K562 (cell line): ENCODE measurements at regions not wholly inside any gene's neighbourhood (a gene's known extent, or its start where the extent isn't known, plus 50 kb on each side); places are given as distances from the start of the nearest gene placed in this dataset.

Experiments
- ATAC-seq: fragments of 200-7000 bp; cut with Tn5 transposase; 3 replicates; pipeline ENCODE4 v1.9.1; 2020; ENCODE audit warnings: moderate library complexity
- BruUV-seq: library from RNA; stranded (reverse); fragments of 400-500 nt; replicated peaks from 2 replicates; lab custom pipeline; 2021; lab: Mats Ljungman, UMichigan
- CTCF ChIA-PET: fragments of 300-600 bp; formaldehyde crosslinking; extraction: SDS; loops from one replicate; lab custom pipeline; 2021; ENCODE audit warnings: low intra/inter-chr PET ratio; lab: Yijun Ruan, JAX
- POLR2A ChIA-PET: fragments of 300-600, 350-650 bp; sonication (Branson Sonifier 250); formaldehyde crosslinking; extraction: SDS; loops from one replicate; lab custom pipeline; 2021; ENCODE audit warnings: antibody characterized with exemption, inconsistent platforms; lab: Yijun Ruan, JAX
- DNase-seq, 4 experiments: peaks; one replicate each; pipeline versions ENCODE4 v3.0.0 to v3.0.0-alpha.2; 2011 to 2018; ENCODE audit warnings: low spot score in 3 of 4, mixed read lengths in 3 of 4; ENCODE audit errors: extremely low read depth in 1 of 4
- FAIRE-seq: peaks from 2 replicates; lab custom pipeline; 2011; peaks lifted over from hg19 to GRCh38; lab: Jason Lieb, UNC
- H2AFZ ChIP-seq: 2 replicates; pipeline ENCODE4 v1.6.0; 2011; ENCODE audit warnings: low read depth, low read length, control low read depth, inconsistent platforms
- H3K27ac ChIP-seq: fragments of 200-600 bp; 3 replicates; pipeline ENCODE4 v1.8.0; 2011; ENCODE audit warnings: low read depth, mild to moderate bottlenecking, control low read depth, inconsistent platforms, low read length, moderate library complexity, mixed read lengths; ENCODE audit errors: extremely low read depth
- H3K27me3 ChIP-seq, 2 experiments: fragments of 300-600 bp in 1 of 2; 2 replicates in 1 of 2; 3 replicates in 1 of 2; pipeline versions ENCODE4 v1.6.0 to v1.8.0; 2011; ENCODE audit warnings: inconsistent platforms in 2 of 2, low read length in 2 of 2, mild to moderate bottlenecking in 1 of 2, mixed read lengths in 1 of 2, moderate library complexity in 1 of 2; ENCODE audit not compliant: control insufficient read depth in 2 of 2, insufficient read depth in 2 of 2
- H3K36me3 ChIP-seq: fragments of 300-600 bp; 3 replicates; pipeline ENCODE4 v1.8.0; 2011; ENCODE audit warnings: mild to moderate bottlenecking, low read length, inconsistent platforms; ENCODE audit not compliant: control insufficient read depth, insufficient read depth
- H3K4me1 ChIP-seq, 2 experiments: fragments of 200-600 bp in 1 of 2; replicated peaks in 1 of 2; 2 replicates in 1 of 2; 3 replicates in 1 of 2; pipeline versions ENCODE4 v1.5.1 to v1.8.0; 2011; ENCODE audit warnings: inconsistent platforms in 2 of 2, low read length in 2 of 2, mild to moderate bottlenecking in 1 of 2, mixed read lengths in 1 of 2, moderate library complexity in 1 of 2; ENCODE audit not compliant: control insufficient read depth in 2 of 2, insufficient read depth in 2 of 2
- H3K4me2 ChIP-seq: 2 replicates; pipeline ENCODE4 v1.6.1; 2011; ENCODE audit warnings: low read length, control low read depth, inconsistent platforms, mixed read lengths; ENCODE audit not compliant: insufficient read depth
- H3K4me3 ChIP-seq: fragments of 200-600 bp; sonication (generic), shearing (Covaris generic); 2 replicates; pipeline ENCODE4 v1.5.1; 2016; ENCODE audit warnings: control low read depth, inconsistent platforms
- H3K79me2 ChIP-seq: fragments of 200-600 bp; 3 replicates; pipeline ENCODE4 v1.8.0; 2011; ENCODE audit warnings: low read length, inconsistent platforms; ENCODE audit not compliant: control insufficient read depth, insufficient read depth
- H3K9ac ChIP-seq, 2 experiments: 2 replicates each; pipeline versions ENCODE4 v1.6.0 to v1.6.1; 2011; ENCODE audit warnings: low read depth in 2 of 2, low read length in 2 of 2, control low read depth in 1 of 2, inconsistent platforms in 1 of 2, mild to moderate bottlenecking in 1 of 2, mixed read lengths in 1 of 2; ENCODE audit not compliant: insufficient read depth in 1 of 2
- H3K9me1 ChIP-seq: one replicate; pipeline ENCODE4 v1.6.0; 2011; ENCODE audit warnings: inconsistent platforms, mild to moderate bottlenecking, low read length, moderate library complexity; ENCODE audit not compliant: control insufficient read depth, insufficient read depth
- H3K9me3 ChIP-seq: replicated peaks from 2 replicates; pipeline ENCODE4 v1.5.1; 2011; ENCODE audit warnings: low read depth, low read length, inconsistent platforms; ENCODE audit not compliant: control insufficient read depth, insufficient read depth
- H4K20me1 ChIP-seq: replicated peaks from 2 replicates; pipeline ENCODE4 v1.6.1; 2011; ENCODE audit warnings: low read length, inconsistent platforms, mixed read lengths; ENCODE audit not compliant: control insufficient read depth, insufficient read depth
- AFF1 ChIP-seq, 2 experiments: fragments of 450-650 bp; IDR thresholded peaks; 2 replicates each; pipeline ENCODE4 v1.6.1; 2018; ENCODE audit warnings: mild to moderate bottlenecking in 2 of 2, low read depth in 1 of 2; ENCODE audit not compliant: partially characterized antibody in 2 of 2
- HINFP ChIP-seq: fragments of 450-650 bp; conservative IDR thresholded peaks from 2 replicates; pipeline ENCODE4 v1.6.1; 2016; ENCODE audit warnings: missing genetic modification characterization, low read depth, mild to moderate bottlenecking, control low read depth, missing compliant biosample characterization
- MTF1 ChIP-seq: fragments of 250-450 bp; sonication (Bioruptor Pico); IDR thresholded peaks from 2 replicates; pipeline ENCODE4 v1.9.0; 2021; ENCODE audit warnings: moderate library complexity, mild to moderate bottlenecking, inconsistent platforms, borderline replicate concordance
- NELFE ChIP-seq: IDR thresholded peaks from 2 replicates; pipeline ENCODE4 v1.6.1; 2011; ENCODE audit warnings: mild to moderate bottlenecking; ENCODE audit not compliant: insufficient read depth, insufficient read length
- ZKSCAN8 ChIP-seq: fragments of 200-800 bp; sonication (Bioruptor generic); IDR thresholded peaks from 2 replicates; pipeline ENCODE4 v1.6.1; 2016; ENCODE audit warnings: missing genetic modification characterization, missing compliant biosample characterization
- ZNF146 ChIP-seq: IDR thresholded peaks from one replicate; pipeline ENCODE4 v1.6.1; 2018; ENCODE audit warnings: missing compliant biosample characterization; ENCODE audit not compliant: unreplicated experiment
- whole genome bisulfite sequencing: fragments of 100-300 bp; shearing (Covaris generic); methylation state at CpG from one replicate; pipeline ENCODE4 v1.1.6; 2016; ENCODE audit warnings: low coverage, mixed read lengths; ENCODE audit not compliant: insufficient coverage; ENCODE audit errors: missing lambda C conversion rate; 5-methylcytosine and 5-hydroxymethylcytosine counted together
- in situ Hi-C: fragments of 300-500 bp; cut with MboI; formaldehyde crosslinking; loops from 4 replicates; pipeline ENCODE4 v1.15.0; 2018; ENCODE audit warnings: inconsistent platforms, mixed read lengths
- intact Hi-C: fragments of 100-400 bp; cut with micrococcal nuclease; formaldehyde crosslinking; loops from 2 replicates; pipeline ENCODE4 v1.14.2; 2022

- TF ChIP-seq AFF1 (IDR thresholded peaks at IDR 0.05; ENCODE audit: low read depth in 1 of 2, partially characterized antibody in 2 of 2) (no peak), MTF1 (CRISPR knock-in tag) (no peak), NELFE (no peak)
Observed at GRCh38 chr18:35835833-35836232, 136.6 kb upstream of the RMP24 start (continued).

- intact Hi-C loops (no loop called here), in situ Hi-C loops (no loop called here)
- H3K36me3 ChIP-seq = no peaks in the 10 kb centered on the region
- H2AFZ ChIP-seq = no peak overlapping the region
- CTCF ChIA-PET = interaction anchor here (1.4 kb wide), 1 partner anchor 81 kb away, joined by 5 read pairs; no protein-coding TSS in a partner anchor
- ATAC-seq (no peak), FAIRE-seq (no peak), DNase-seq (no peak)
- no peaks in the 10 kb centered on the region for H4K20me1 ChIP-seq
- POLR2A ChIA-PET = no interaction called here
- H3K9ac ChIP-seq = no peak overlapping the region
- H3K4me1 ChIP-seq = no peaks in the 10 kb centered on the region
- peaks cover 0 to 3% of the 10 kb centered on the region in 2 experiments; a peak in 1 of 5 replicates for H3K27me3 ChIP-seq
- no peaks in the 10 kb centered on the region for H3K9me3 ChIP-seq
- H3K27ac ChIP-seq = no peak overlapping the region
- no peak overlapping the region for H3K4me2 ChIP-seq
- H3K9me1 ChIP-seq = no peaks in the 10 kb centered on the region
- BruUV-seq = no TSS peak
- WGBS = 0% methylated on average over 2 of the region's 2 CpGs
- no peaks in the 10 kb centered on the region for H3K79me2 ChIP-seq
- no peak overlapping the region for H3K4me3 ChIP-seq
- no peak for TF ChIP-seq HINFP (tag)
- no peak for TF ChIP-seq ZKSCAN8 (CRISPR knock-in tag)
- TF ChIP-seq ZNF146 (CRISPR knock-in tag) = no peak
Observed at GRCh38 chr18:35836932-35837331, 135.5 kb upstream of the RMP24 start.
